Transverse colon (tissue), 4 donors: ENCODE measurements at regions not wholly inside any gene's neighbourhood (a gene's known extent, or its start where the extent isn't known, plus 50 kb on each side); places are given as distances from the start of the nearest gene placed in this dataset.

Source experiments
- CTCF ChIP-seq, 5 experiments: fragments of 200-600 bp in 3 of 5; fragments of 450-650 bp in 2 of 5; sonication (generic) in 3 of 5; IDR thresholded peaks; 1 replicate in 2 of 5; 2 replicates in 3 of 5; pipeline ENCODE4 v1.5.1; 2016 to 2017; ENCODE audit warnings: antibody characterized with exemption in 5 of 5, inconsistent platforms in 3 of 5, mild to moderate bottlenecking in 2 of 5, moderate library complexity in 1 of 5
- POLR2AphosphoS5 ChIP-seq, 3 donors: sonication (generic); formaldehyde crosslinking; IDR thresholded peaks; one replicate each; pipeline ENCODE4 v1.6.1; 2016; ENCODE audit warnings: antibody characterized with exemption in 3 of 3

GRCh38 chr1:68767941-68768340, 271.1 kb upstream of the DEPDC1 start:
- TF ChIP-seq CTCF (IDR thresholded peaks at IDR 0.05) (no peak), POLR2AphosphoS5 (IDR thresholded peaks at IDR 0.05) (no peak)
